ENCODE measurements at regions not wholly inside any gene's neighbourhood (a gene's known extent, or its start where the extent isn't known, plus 50 kb on each side); places are given as distances from the start of the nearest gene placed in this dataset.

DNA sequence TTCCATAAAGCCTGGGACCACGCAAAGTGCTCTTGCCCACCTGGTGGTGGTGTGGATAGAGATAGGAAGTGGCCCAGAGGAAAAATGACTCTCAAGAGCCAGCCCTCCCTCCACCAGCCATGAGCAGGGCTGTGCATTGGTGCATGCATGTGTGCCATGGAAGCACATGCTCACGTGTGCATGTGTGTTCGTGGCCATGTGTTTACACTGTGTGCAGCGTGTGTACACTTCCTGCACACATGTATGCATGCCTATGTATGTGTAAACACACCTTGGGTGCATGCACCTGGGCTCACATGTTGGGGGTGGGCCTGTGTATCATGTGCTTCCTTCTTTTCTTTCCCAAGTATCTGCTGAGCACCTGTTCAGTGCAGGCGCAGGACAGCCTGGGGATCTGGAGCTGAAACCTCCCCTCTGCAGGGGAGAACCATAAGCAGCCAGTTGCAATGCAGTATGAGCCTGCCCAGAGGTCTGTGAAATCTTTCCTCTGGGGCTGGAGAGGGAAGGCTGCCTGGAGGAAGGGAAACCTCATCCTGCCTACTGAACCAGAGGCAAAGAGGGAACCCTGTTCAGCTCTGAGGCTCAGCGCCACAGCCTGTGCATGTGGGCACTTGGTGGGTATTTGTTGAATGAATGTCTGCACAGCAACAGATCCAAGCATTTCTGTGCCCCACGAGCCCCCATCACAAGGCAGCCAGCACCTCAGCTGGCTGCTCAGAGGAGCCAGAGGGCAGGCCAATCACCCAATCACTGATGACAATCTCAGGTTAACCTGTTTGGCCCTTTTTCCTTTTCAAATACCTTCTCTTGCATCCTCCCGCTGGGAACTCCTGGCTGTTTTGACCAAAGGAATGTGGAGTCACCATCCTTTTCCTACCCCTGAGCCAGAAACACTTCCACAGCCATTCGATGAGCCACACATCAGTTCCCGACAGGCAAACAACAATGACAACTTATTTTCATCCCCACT, 327.0 kb downstream of the NPHP4 start:
- no peaks in the 10 kb centered on the region for H3K27me3 Mint-ChIP-seq
- peaks cover 15% of the 10 kb centered on the region for H3K4me1 Mint-ChIP-seq (ENCODE audit: low read depth)
- no peak overlapping the region for H3K4me3 Mint-ChIP-seq
- no peak for DNase-seq
- H3K27ac Mint-ChIP-seq: no peak overlapping the region
- no peaks in the 10 kb centered on the region for H3K36me3 Mint-ChIP-seq (ENCODE audit: low read depth)
- peaks cover 3% of the 10 kb centered on the region for H3K9me3 Mint-ChIP-seq

DNA sequence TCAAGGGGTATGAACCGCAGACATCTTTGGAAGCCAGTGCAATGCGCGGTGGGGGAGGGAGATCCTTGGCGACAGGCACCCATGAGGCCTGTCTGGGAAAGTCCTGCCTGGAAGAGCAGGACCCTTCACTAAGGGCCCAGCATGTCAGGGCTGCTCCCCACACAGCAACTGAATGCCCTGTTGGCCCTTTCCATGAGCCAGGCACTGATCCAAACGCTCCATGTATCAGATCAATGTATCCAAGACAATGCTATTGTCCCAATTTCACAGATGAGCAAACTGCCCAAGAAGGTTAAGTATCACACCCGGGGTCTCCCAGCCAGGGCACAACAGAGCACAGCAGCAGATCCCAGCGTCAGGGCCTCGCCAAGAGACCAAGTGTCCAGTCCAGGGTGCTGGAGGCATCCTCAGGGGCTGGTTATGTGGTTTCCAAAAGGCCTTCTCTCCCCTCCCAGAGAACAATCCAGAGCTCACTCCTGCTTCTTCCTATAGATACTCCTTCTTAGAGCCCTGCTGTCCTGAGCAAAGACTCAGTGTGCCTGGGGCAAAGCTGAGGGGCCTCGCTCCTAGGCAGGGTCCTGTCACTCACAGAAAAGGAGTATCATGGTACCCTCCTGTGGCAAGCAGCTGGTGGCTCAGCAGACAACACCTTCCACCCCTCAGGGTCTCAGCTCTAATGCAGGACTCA, 328.0 kb downstream of the NPHP4 start:
- no peak for DNase-seq
- Mint-ChIP-seq H3K27me3 (no peaks in the 10 kb centered on the region), H3K4me1 (ENCODE audit: low read depth) (peaks cover 16% of the 10 kb centered on the region), H3K4me3 (no peak overlapping the region), H3K27ac (no peak overlapping the region), H3K9me3 (peaks cover 3% of the 10 kb centered on the region), H3K36me3 (ENCODE audit: low read depth) (no peaks in the 10 kb centered on the region)

DNA sequence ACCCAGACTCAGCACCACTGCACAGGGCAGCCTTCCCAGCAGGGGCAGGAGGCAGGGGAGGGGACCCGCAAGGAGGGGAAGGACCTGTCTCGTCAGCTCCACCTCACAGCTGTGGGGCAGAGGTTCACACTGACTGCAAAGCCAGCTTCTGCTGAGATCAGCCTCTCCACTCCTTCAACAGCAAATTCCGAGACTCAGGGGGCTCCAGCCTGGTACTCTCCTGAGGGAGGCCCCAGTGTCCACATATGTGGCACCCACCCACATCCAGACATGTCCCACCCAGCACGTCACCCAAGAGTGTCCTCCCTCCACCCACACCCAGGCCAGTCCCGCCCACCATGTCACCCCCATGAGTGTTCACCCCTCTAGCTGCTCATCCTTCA, 329.5 kb downstream of the NPHP4 start:
- Mint-ChIP-seq H3K4me3 (no peak overlapping the region), H3K9me3 (peaks cover 3% of the 10 kb centered on the region), H3K27me3 (no peaks in the 10 kb centered on the region), H3K4me1 (ENCODE audit: low read depth) (peaks cover 14% of the 10 kb centered on the region), H3K36me3 (ENCODE audit: low read depth) (no peaks in the 10 kb centered on the region), H3K27ac (no peak overlapping the region)
- DNase-seq: no peak

DNA sequence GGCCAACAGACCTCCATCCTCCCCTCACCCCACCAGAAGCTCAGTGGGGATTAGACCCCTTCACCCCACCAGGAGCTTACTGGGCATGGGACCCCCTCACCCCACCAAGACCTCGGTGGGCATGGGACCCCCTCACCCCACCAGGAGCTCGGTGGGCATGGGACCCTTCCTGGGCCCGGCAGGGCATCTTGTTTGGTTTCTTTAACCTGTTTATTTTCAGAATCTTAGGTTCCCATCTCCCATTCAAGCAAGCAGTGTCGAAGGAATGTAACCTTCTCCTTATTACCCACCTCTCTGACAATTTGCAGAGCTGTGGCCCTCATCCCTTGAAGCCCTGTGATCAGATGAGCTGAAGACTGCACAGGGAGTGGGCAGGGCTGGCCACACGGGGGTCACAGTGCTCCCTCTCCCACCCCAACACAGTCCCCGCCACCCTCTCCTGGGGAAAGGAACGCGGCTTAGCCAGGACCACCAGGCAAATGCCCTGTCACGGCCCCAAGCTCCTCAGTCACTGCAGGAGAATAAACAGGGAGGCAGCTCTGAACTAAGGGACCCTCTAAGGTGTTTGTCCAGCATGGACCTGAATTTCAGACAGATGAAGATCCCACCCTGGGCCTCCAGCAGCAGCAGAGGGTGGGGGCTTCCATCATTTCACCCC, 330.0 kb downstream of the NPHP4 start:
- H3K36me3 Mint-ChIP-seq (ENCODE audit: low read depth): no peaks in the 10 kb centered on the region
- peaks cover 3% of the 10 kb centered on the region for H3K9me3 Mint-ChIP-seq
- DNase-seq: no peak
- H3K4me3 Mint-ChIP-seq: no peak overlapping the region
- H3K27ac Mint-ChIP-seq: no peak overlapping the region
- no peaks in the 10 kb centered on the region for H3K27me3 Mint-ChIP-seq
- peaks cover 10% of the 10 kb centered on the region for H3K4me1 Mint-ChIP-seq (ENCODE audit: low read depth)

DNA sequence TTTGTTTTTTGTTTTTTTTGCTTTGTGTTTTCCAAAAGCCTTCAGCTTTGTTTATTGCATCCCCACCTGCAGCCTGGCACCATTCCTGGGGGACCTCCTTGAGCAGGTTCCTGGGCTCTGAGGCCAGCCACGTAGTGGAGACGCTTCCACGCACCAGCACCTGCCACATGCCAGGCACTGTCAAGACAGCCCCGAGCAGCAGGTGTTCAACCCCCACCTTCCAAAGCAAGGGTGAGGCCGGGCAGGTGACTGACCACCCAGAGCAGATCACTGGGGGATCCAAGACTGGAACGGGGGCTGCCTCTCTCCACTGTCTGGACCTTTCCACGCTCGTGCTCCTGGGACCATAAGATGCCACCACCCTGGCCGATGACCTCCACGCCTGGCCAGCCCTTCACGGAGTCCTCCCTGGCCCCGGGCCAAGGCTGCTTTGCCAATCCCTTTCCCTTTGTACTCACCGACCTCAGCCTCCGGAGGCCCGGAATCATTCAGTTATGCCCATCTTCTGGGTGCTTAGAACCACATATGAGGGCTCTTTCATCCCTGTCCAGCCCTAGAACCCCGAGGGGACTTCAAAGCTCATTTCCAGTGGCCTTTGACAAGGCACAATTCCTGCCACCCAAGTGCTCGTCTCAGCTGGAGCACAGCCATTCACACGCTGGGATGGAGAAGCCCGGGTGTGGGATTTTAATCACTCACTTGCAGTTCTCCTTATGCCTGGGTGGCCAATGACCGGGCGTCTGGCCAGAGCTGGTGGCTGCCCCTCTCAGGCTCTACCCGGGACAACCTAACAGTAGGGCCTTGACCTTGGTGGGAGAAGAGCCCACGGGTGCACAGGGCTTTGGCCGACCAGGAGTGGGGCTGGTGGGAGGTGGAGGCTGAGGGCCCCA, 330.8 kb downstream of the NPHP4 start:
- Mint-ChIP-seq H3K9me3 (no peaks in the 10 kb centered on the region), H3K4me3 (no peak overlapping the region), H3K27ac (no peak overlapping the region), H3K4me1 (ENCODE audit: low read depth) (peaks cover 6% of the 10 kb centered on the region), H3K36me3 (ENCODE audit: low read depth) (no peaks in the 10 kb centered on the region), H3K27me3 (no peaks in the 10 kb centered on the region)
- no peak for DNase-seq

DNA sequence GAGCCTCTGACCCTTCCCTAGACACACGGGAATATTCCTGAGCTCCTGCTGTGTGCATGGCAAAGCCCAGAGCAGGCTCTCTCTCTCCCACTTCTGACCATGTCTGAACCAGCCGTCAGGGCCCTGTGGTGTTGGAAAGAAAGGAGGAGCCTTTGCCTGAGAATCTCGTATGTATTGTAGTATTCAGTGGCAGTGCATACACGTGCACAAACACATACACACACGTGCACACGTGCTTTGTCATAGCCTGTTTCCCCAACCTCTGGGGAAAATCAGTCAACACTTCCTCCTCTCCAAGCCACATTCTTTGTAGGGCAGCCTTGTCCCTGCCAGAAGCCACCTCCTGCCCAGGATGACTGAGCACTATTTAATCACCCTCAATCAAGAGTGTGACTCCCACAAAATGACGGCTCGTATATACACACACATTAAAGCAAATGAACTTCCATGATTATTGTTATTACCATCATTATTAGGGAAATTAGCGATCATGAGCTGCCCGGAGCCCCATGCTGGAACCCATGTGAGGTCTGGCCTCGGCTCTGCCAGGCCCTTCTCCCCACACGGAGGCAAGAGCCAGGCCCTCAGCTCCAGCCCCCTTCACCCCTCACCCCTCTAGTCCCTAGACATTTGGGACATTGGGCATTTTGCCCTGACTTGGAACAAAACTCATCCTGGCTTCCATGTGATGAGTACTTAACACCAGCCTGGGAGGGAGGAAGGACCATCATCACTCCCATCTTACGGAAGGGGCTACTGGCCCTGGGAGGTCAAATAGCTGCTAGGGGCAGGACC, 331.9 kb downstream of the NPHP4 start:
- DNase-seq: no peak
- no peaks in the 10 kb centered on the region for H3K36me3 Mint-ChIP-seq (ENCODE audit: low read depth)
- H3K4me1 Mint-ChIP-seq (ENCODE audit: low read depth): peaks cover 2% of the 10 kb centered on the region
- no peak overlapping the region for H3K27ac Mint-ChIP-seq
- H3K4me3 Mint-ChIP-seq: no peak overlapping the region
- no peaks in the 10 kb centered on the region for H3K9me3 Mint-ChIP-seq
- H3K27me3 Mint-ChIP-seq: no peaks in the 10 kb centered on the region

DNA sequence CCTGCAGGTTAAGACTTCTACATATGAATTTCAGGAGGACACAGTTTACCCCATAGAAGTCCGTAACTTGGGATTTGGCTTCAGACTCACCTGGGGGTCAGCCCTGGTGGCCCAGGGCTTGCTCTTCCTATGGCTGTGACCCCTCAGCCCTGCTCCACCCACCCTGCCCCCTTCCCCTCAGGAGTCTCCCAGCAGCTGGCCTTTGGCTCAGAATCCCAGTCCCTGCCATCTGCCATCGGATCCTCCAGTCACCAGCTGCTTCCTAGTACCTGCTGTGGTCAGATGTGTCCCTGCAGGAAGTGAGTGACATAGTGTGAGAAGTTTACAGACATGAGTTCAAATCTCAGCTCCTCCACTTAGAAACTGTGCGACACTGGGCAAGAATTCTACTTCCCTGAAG, 332.6 kb downstream of the NPHP4 start:
- H3K9me3 Mint-ChIP-seq: no peaks in the 10 kb centered on the region
- no peak for DNase-seq
- H3K27ac Mint-ChIP-seq: no peak overlapping the region
- H3K4me1 Mint-ChIP-seq (ENCODE audit: low read depth): peaks cover 2% of the 10 kb centered on the region
- no peaks in the 10 kb centered on the region for H3K36me3 Mint-ChIP-seq (ENCODE audit: low read depth)
- H3K4me3 Mint-ChIP-seq: no peak overlapping the region
- no peaks in the 10 kb centered on the region for H3K27me3 Mint-ChIP-seq

DNA sequence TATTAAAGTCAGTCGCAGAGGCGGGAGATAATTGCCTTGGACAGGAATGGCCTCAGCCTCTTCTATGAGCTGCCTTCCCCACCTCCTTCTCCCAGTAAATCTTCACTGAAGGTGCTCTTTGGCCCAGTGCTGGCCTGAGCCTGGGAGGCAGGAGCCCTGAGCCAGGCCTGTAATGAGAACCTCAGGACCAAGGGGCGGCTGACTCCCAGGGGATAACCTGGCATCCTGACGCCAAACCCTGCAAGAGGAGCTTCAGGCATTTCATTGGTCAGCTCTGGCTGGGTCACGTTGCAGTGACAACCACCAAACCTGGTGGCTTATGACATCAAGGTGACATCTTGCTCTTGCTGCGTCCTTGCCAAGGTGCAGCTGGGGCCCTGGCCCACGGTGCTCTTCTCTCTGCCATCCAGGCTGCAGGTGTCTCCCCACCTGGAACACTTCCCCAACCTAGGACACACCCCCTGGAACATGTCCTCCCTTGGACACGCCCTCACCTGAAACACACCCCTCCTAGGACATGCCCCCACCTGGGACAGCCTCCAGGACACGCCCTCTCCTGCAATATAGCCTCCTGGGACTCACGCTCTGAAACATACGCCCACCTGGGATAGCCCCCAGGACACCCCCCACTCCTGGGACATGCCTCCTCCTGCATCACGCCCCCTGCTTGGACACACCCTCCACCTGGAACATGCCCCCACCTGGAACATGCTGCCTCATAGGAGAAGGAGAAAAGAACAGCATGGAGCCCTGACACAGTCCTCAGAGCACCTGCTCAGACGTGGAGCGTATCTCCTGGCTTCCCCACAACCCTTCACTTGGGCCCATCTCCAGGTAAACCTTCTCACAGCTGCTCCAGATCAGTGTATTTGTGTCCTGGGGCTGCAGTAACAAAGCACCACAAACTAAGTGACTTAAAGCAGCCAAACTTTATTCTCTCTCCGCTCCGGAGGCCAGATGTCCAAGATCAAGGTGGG, 333.6 kb downstream of the NPHP4 start:
- Mint-ChIP-seq H3K27ac (no peak overlapping the region), H3K4me3 (no peak overlapping the region), H3K36me3 (ENCODE audit: low read depth) (no peaks in the 10 kb centered on the region), H3K27me3 (no peaks in the 10 kb centered on the region), H3K4me1 (ENCODE audit: low read depth) (peaks cover 2% of the 10 kb centered on the region), H3K9me3 (no peaks in the 10 kb centered on the region)
- DNase-seq: no peak

DNA sequence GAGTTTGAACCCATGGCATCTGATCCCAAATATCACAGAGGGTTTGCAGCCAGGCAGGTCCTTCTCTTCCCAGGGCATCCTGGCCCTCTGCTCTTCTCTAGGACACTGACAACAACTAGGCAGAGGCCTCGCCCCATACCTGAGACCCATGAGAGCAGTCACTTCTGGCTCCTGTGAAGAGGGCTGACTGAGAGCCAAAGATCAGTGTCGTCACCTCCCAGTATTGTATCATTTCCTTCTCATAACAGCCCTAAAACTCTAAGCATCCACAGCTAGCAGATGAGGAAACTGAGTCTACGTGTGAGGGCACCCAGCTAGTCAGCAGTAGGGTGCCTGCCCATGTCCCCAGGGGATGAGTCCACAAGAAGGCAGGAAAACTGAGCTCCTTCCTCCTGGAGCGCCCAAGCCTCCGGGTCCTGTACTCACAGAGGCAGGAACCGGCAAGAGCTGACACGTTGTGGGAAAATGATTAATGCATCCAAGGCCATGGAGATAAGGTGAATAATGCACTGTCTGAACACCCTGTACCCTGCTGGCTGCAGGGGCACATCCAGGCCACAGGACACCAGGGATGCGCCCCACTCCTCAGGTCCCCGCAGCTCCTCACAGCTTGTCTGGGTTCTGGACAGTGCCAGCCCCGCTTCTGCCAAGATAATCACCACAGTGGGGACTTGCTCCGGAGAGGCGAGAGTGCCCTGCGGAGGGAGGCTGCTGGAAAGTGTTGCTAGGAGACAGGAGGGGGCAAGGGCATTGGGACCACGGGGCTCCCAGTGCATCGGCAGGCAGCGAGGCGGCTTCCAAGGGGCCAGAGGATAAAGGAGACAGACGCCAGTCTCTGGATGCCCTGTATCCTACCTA, 340.0 kb downstream of the NPHP4 start:
- no peak for DNase-seq
- no peak overlapping the region for H3K4me3 Mint-ChIP-seq
- no peaks in the 10 kb centered on the region for H3K9me3 Mint-ChIP-seq
- no peak overlapping the region for H3K27ac Mint-ChIP-seq
- H3K4me1 Mint-ChIP-seq (ENCODE audit: low read depth): peaks cover 2% of the 10 kb centered on the region
- H3K27me3 Mint-ChIP-seq: peaks cover 37% of the 10 kb centered on the region
- H3K36me3 Mint-ChIP-seq (ENCODE audit: low read depth): no peaks in the 10 kb centered on the region

DNA sequence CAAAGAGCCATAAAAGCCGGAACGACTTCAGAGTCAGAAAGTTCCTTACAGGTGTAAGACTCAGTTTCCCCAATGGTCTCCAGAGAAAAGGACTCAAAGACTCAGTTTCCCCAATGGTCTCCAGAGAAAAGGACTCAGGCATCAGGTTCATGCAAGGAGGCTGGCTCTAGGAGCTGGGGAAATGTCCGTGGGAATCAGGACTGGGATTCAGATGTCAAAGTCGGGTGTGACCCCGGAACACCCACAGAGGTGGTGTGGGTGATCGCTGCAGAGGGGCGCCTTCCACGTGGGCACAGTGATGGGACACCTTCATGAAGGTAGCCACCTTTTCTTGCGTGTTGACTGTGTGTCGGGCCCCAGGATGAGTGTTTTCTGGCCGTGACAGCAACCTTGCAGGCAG, 340.8 kb downstream of the NPHP4 start:
- DNase-seq: no peak
- Mint-ChIP-seq H3K9me3 (no peaks in the 10 kb centered on the region), H3K36me3 (ENCODE audit: low read depth) (no peaks in the 10 kb centered on the region), H3K27me3 (peaks cover 39% of the 10 kb centered on the region), H3K27ac (no peak overlapping the region), H3K4me3 (no peak overlapping the region), H3K4me1 (ENCODE audit: low read depth) (peaks cover 2% of the 10 kb centered on the region)

DNA sequence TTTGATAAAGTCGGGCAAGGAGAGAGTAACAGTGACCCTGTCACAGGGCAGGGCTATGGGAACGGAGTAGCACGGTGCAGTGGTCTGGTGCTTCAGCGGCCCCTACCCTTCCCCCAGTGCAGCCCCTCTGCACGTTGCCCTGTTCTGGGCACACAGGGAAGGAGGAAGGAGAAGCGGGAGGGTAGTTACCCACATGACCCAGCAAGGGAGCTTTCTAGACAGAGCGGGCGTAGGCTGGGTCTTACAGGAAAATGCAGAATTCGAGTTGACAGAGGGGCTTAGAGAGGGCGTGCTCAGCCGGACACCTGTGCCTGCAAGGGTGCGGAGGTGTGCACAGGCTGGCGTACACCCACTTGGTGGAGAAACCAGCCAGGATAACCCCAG, 341.2 kb downstream of the NPHP4 start:
- Mint-ChIP-seq H3K36me3 (ENCODE audit: low read depth) (no peaks in the 10 kb centered on the region), H3K4me1 (ENCODE audit: low read depth) (peaks cover 2% of the 10 kb centered on the region), H3K27ac (no peak overlapping the region), H3K27me3 (peaks cover 39% of the 10 kb centered on the region), H3K4me3 (no peak overlapping the region), H3K9me3 (no peaks in the 10 kb centered on the region)
- no peak for DNase-seq

Data from activated T-cell treated with anti-CD3 and anti-CD28 coated beads, Interleukin-2, amount 50 U/mL, for 24 hours (primary cell).